NCI-H1105 treated with DMSO at 0.1 percent for 48 hours (cell line): ENCODE measurements at regions not wholly inside any gene's neighbourhood (a gene's known extent, or its start where the extent isn't known, plus 50 kb on each side); places are given as distances from the start of the nearest gene placed in this dataset.
A peak's percentile ranks its signal among the peaks of the same experiment; 100 is the strongest.
"Not testable (repeated sequence)": the region's sequence is repeated elsewhere in the genome, so short reads cannot be mapped to it uniquely, and the experiment has no call there.

Experiments used
- DNase-seq: peaks from one replicate; lab custom pipeline; 2025; lab: John Stamatoyannopoulos, UW

- DNase-seq: no peak
These were observed 158.5 kb upstream of the AUTS2 start for GRCh38 chr7:69439636-69440325.

GRCh38 chr7:69440976-69441375 is 157.3 kb upstream of the AUTS2 start:
- DNase-seq: no peak

- DNase-seq: no peak
These were observed 155.1 kb upstream of the AUTS2 start for GRCh38 chr7:69443136-69443535.

- no peak for DNase-seq
These were observed 152.7 kb upstream of the AUTS2 start for GRCh38 chr7:69445541-69445940.

- not testable (repeated sequence) for DNase-seq
These were observed 152.1 kb upstream of the AUTS2 start for GRCh38 chr7:69446213-69446612.

GRCh38 chr7:69448071-69448470 is 150.2 kb upstream of the AUTS2 start:
- no peak for DNase-seq

GRCh38 chr7:69450456-69450855 is 147.8 kb upstream of the AUTS2 start:
- peak; percentile 20 for DNase-seq

GRCh38 chr7:69451715-69452114 is 146.6 kb upstream of the AUTS2 start:
- DNase-seq: no peak

- no peak for DNase-seq
These were observed 145.5 kb upstream of the AUTS2 start for GRCh38 chr7:69452797-69453196.

GRCh38 chr7:69457595-69458504 is 140.4 kb upstream of the AUTS2 start:
- peak; percentile 59 for DNase-seq

- DNase-seq: no peak
These were observed 134.2 kb upstream of the AUTS2 start for GRCh38 chr7:69464035-69464434.

- DNase-seq: no peak
These were observed 133.0 kb upstream of the AUTS2 start for GRCh38 chr7:69465262-69465661.

GRCh38 chr7:69467826-69468225 is 130.4 kb upstream of the AUTS2 start:
- DNase-seq: no peak

- no peak for DNase-seq
These were observed 121.9 kb upstream of the AUTS2 start for GRCh38 chr7:69476416-69476815.

- DNase-seq: no peak
These were observed 115.6 kb upstream of the AUTS2 start for GRCh38 chr7:69482676-69483075.

- DNase-seq: no peak
These were observed 108.7 kb upstream of the AUTS2 start for GRCh38 chr7:69489533-69489932.

- DNase-seq: no peak
These were observed 99.6 kb upstream of the AUTS2 start for GRCh38 chr7:69498671-69499070.

GRCh38 chr7:69502358-69502757 is 95.9 kb upstream of the AUTS2 start:
- DNase-seq: no peak

GRCh38 chr7:69504733-69505420 is 93.4 kb upstream of the AUTS2 start:
- DNase-seq: no peak

GRCh38 chr7:69508736-69509135 is 89.5 kb upstream of the AUTS2 start:
- DNase-seq: no peak

- no peak for DNase-seq
These were observed 88.2 kb upstream of the AUTS2 start for GRCh38 chr7:69510114-69510513.

GRCh38 chr7:69515495-69516212 is 82.6 kb upstream of the AUTS2 start:
- no peak for DNase-seq
